CD4-positive, alpha-beta T cell treated with Interleukin-17A for 4 hours (primary cell): ENCODE measurements at regions not wholly inside any gene's neighbourhood (a gene's known extent, or its start where the extent isn't known, plus 50 kb on each side); places are given as distances from the start of the nearest gene placed in this dataset.

Source experiments
- DNase-seq: peaks from one replicate; pipeline ENCODE4 v3.0.0-alpha.2; 2020; ENCODE audit warnings: mixed read lengths

- DNase-seq: no peak
Observed at GRCh38 chr6:126764104-126764503, 354.4 kb upstream of the RSPO3 start.

- DNase-seq: no peak
Observed at GRCh38 chr6:126764671-126765070, 353.8 kb upstream of the RSPO3 start.

- no peak for DNase-seq
Observed at GRCh38 chr6:126766820-126767219, 351.7 kb upstream of the RSPO3 start.

GRCh38 chr6:126767711-126768110 is 350.8 kb upstream of the RSPO3 start:
- DNase-seq: no peak

GRCh38 chr6:126770176-126770575 is 348.3 kb upstream of the RSPO3 start:
- no peak for DNase-seq

GRCh38 chr6:126773112-126773805 is 345.2 kb upstream of the RSPO3 start:
- no peak for DNase-seq

- DNase-seq: no peak
Observed at GRCh38 chr6:126779331-126779730, 339.1 kb upstream of the RSPO3 start.

- DNase-seq: no peak
Observed at GRCh38 chr6:126781582-126781981, 336.9 kb upstream of the RSPO3 start.

- DNase-seq: no peak
Observed at GRCh38 chr6:126784161-126784790, 334.2 kb upstream of the RSPO3 start.

- no peak for DNase-seq
Observed at GRCh38 chr6:126786262-126786661, 332.2 kb upstream of the RSPO3 start.

GRCh38 chr6:126787635-126788034 is 330.8 kb upstream of the RSPO3 start:
- DNase-seq: no peak

GRCh38 chr6:126788861-126789365 is 329.6 kb upstream of the RSPO3 start:
- DNase-seq: no peak

GRCh38 chr6:126792340-126793085 is 326.0 kb upstream of the RSPO3 start:
- no peak for DNase-seq

- DNase-seq: no peak
Observed at GRCh38 chr6:126795161-126795560, 323.3 kb upstream of the RSPO3 start.

GRCh38 chr6:126797981-126798380 is 320.5 kb upstream of the RSPO3 start:
- DNase-seq: no peak

- no peak for DNase-seq
Observed at GRCh38 chr6:126803769-126804168, 314.7 kb upstream of the RSPO3 start.

- no peak for DNase-seq
Observed at GRCh38 chr6:126804332-126805064, 314.0 kb upstream of the RSPO3 start.

- DNase-seq: no peak
Observed at GRCh38 chr6:126805861-126806260, 312.6 kb upstream of the RSPO3 start.

- no peak for DNase-seq
Observed at GRCh38 chr6:126807876-126808275, 310.6 kb upstream of the RSPO3 start.

GRCh38 chr6:126811321-126811720 is 307.1 kb upstream of the RSPO3 start:
- DNase-seq: no peak

- DNase-seq: no peak
Observed at GRCh38 chr6:126812010-126812409, 306.5 kb upstream of the RSPO3 start.

GRCh38 chr6:126812651-126813050 is 305.8 kb upstream of the RSPO3 start:
- no peak for DNase-seq

GRCh38 chr6:126820634-126821033 is 297.8 kb upstream of the RSPO3 start:
- DNase-seq: no peak
